PC-3 (cell line): ENCODE measurements at regions not wholly inside any gene's neighbourhood (a gene's known extent, or its start where the extent isn't known, plus 50 kb on each side); places are given as distances from the start of the nearest gene placed in this dataset.

ENCODE experiments used
- ATAC-seq: fragments of 200-7000 bp; cut with Tn5 transposase; 2 replicates; pipeline ENCODE4 v1.9.1; 2020; ENCODE audit warnings: mild to moderate bottlenecking, moderate library complexity
- BruUV-seq: library from RNA; stranded (reverse); fragments of 400-500 nt; replicated peaks from 2 replicates; lab custom pipeline; 2021; lab: Mats Ljungman, UMichigan
- CTCF ChIA-PET: fragments of 300-600 bp; sonication (Branson Sonifier 250); formaldehyde crosslinking; loops from one replicate; lab custom pipeline; 2022; ENCODE audit warnings: antibody characterized with exemption; lab: Charles Lee
- POLR2A ChIA-PET: fragments of 300-600 bp; sonication (Branson Sonifier 250); formaldehyde crosslinking; loops from one replicate; lab custom pipeline; 2022; ENCODE audit warnings: antibody characterized with exemption; ENCODE audit not compliant: unreplicated experiment; lab: Charles Lee
- DNase-seq: peaks from one replicate; pipeline ENCODE4 v3.0.0-alpha.2; 2015
- H2AFZ ChIP-seq: fragments of 300-600 bp; sonication (generic); 2 replicates; pipeline ENCODE4 v1.6.0; 2016; ENCODE audit warnings: antibody characterized with exemption, low read length
- H3F3A ChIP-seq: fragments of 300-600 bp; sonication (generic); one replicate; pipeline ENCODE4 v1.6.0; 2017; ENCODE audit warnings: antibody characterized with exemption, low read length, control low read depth, mild to moderate bottlenecking; ENCODE audit not compliant: unreplicated experiment
- H3K27ac ChIP-seq: fragments of 300-600 bp; sonication (generic); 2 replicates; pipeline ENCODE4 v1.5.1; 2016; ENCODE audit warnings: mild to moderate bottlenecking, low read length
- H3K27me3 ChIP-seq: fragments of 300-600 bp; sonication (generic); 2 replicates; pipeline ENCODE4 v1.6.1; 2016; ENCODE audit warnings: low read length, mixed read lengths
- H3K36me3 ChIP-seq: fragments of 300-600 bp; sonication (generic); 2 replicates; pipeline ENCODE4 v1.6.1; 2016; ENCODE audit warnings: low read depth, mixed run types, low read length, mixed read lengths
- H3K4me1 ChIP-seq: fragments of 300-600 bp; sonication (generic); 2 replicates; pipeline ENCODE4 v1.5.1; 2016; ENCODE audit warnings: low read length; ENCODE audit not compliant: insufficient read depth
- H3K4me2 ChIP-seq: fragments of 300-600 bp; sonication (generic); 2 replicates; pipeline ENCODE4 v1.6.0; 2016; ENCODE audit warnings: low read length
- H3K4me3 ChIP-seq: fragments of 300-600 bp; sonication (generic); 2 replicates; pipeline ENCODE4 v1.5.1; 2016; ENCODE audit warnings: mild to moderate bottlenecking, low read length, mixed read lengths
- H3K79me2 ChIP-seq: fragments of 300-600 bp; sonication (generic); 2 replicates; pipeline ENCODE4 v1.6.1; 2017; ENCODE audit warnings: low read length, mixed read lengths
- H3K9ac ChIP-seq: fragments of 300-600 bp; sonication (generic); 2 replicates; pipeline ENCODE4 v1.6.0; 2016; ENCODE audit warnings: mild to moderate bottlenecking, low read length
- H3K9me2 ChIP-seq: fragments of 300-600 bp; sonication (generic); replicated peaks from 2 replicates; pipeline ENCODE4 v1.6.1; 2016; ENCODE audit warnings: mixed run types, low read length, mixed read lengths
- H3K9me3 ChIP-seq: fragments of 300-600 bp; sonication (generic); 2 replicates; pipeline ENCODE4 v1.6.1; 2016; ENCODE audit warnings: low read length, mixed read lengths
- H4K20me1 ChIP-seq: fragments of 300-600 bp; sonication (generic); 2 replicates; pipeline ENCODE4 v1.6.1; 2016; ENCODE audit warnings: low read length, mixed read lengths
- CTCF ChIP-seq: fragments of 300-600 bp; sonication (generic); conservative IDR thresholded peaks from 2 replicates; pipeline ENCODE4 v1.5.1; 2017; ENCODE audit warnings: antibody characterized with exemption, low read depth, mild to moderate bottlenecking, low read length
- EZH2 ChIP-seq: fragments of 300-600 bp; sonication (generic); IDR thresholded peaks from one replicate; pipeline ENCODE4 v1.6.1; 2017; ENCODE audit warnings: antibody characterized with exemption, mild to moderate bottlenecking, low read length; ENCODE audit not compliant: unreplicated experiment
- EZH2phosphoT487 ChIP-seq: fragments of 300-600 bp; sonication (generic); IDR thresholded peaks from 2 replicates; pipeline ENCODE4 v1.6.1; 2018; ENCODE audit warnings: mild to moderate bottlenecking, antibody characterized with exemption, low read length, borderline replicate concordance
- intact Hi-C: fragments of 100-400 bp; cut with micrococcal nuclease; formaldehyde crosslinking; loops from 2 replicates; pipeline ENCODE4 v1.9.0; 2023

- Histone ChIP-seq H3K27ac (no peak overlapping the region), H2AFZ (no peak overlapping the region), H3K27me3 (peaks cover 28% of the 10 kb centered on the region), H3K4me1 (no peaks in the 10 kb centered on the region), H3K4me3 (no peak overlapping the region), H3K9me3 (no peaks in the 10 kb centered on the region), H3K79me2 (no peaks in the 10 kb centered on the region), H3K36me3 (no peaks in the 10 kb centered on the region), H3K9me2 (no peaks in the 10 kb centered on the region), H4K20me1 (no peaks in the 10 kb centered on the region), H3F3A (no peaks in the 10 kb centered on the region), H3K9ac (no peak overlapping the region), H3K4me2 (no peak overlapping the region)
- ChIA-PET POLR2A (no interaction called here), CTCF (no interaction called here)
- intact Hi-C loops: no loop called here
- DNase-seq (no peak), ATAC-seq (no peak)
- TF ChIP-seq CTCF (no peak), EZH2phosphoT487 (no peak), EZH2 (no peak)
- no TSS peak for BruUV-seq
Measured at GRCh38 chr3:73176941-73177340, 115.5 kb downstream of the EBLN2 start.

- H3K4me2 ChIP-seq: no peak overlapping the region
- no peaks in the 10 kb centered on the region for H3K9me2 ChIP-seq
- DNase-seq (no peak), ATAC-seq (no peak)
- H3F3A ChIP-seq: no peaks in the 10 kb centered on the region
- intact Hi-C loops: no loop called here
- ChIA-PET POLR2A (no interaction called here), CTCF (no interaction called here)
- H3K9ac ChIP-seq: no peak overlapping the region
- no peaks in the 10 kb centered on the region for H3K79me2 ChIP-seq
- no peak overlapping the region for H2AFZ ChIP-seq
- BruUV-seq: no TSS peak
- H3K27ac ChIP-seq: no peak overlapping the region
- no peaks in the 10 kb centered on the region for H4K20me1 ChIP-seq
- H3K27me3 ChIP-seq: peaks cover 34% of the 10 kb centered on the region
- H3K9me3 ChIP-seq: no peaks in the 10 kb centered on the region
- no peaks in the 10 kb centered on the region for H3K4me1 ChIP-seq
- H3K36me3 ChIP-seq: no peaks in the 10 kb centered on the region
- TF ChIP-seq EZH2: no peak
- no peak for TF ChIP-seq CTCF
- no peak for TF ChIP-seq EZH2phosphoT487
- H3K4me3 ChIP-seq: no peak overlapping the region
Measured at GRCh38 chr3:73177827-73178226, 116.4 kb downstream of the EBLN2 start.

GRCh38 chr3:73179601-73180000, 118.1 kb downstream of the EBLN2 start:
- Histone ChIP-seq H3K36me3 (no peaks in the 10 kb centered on the region), H3K4me1 (no peaks in the 10 kb centered on the region), H2AFZ (no peak overlapping the region), H3K27me3 (peaks cover 29% of the 10 kb centered on the region), H3K4me3 (no peak overlapping the region), H3F3A (no peaks in the 10 kb centered on the region), H3K9me2 (no peaks in the 10 kb centered on the region), H3K27ac (no peak overlapping the region), H3K9ac (no peak overlapping the region), H4K20me1 (no peaks in the 10 kb centered on the region), H3K9me3 (no peaks in the 10 kb centered on the region), H3K4me2 (no peak overlapping the region), H3K79me2 (no peaks in the 10 kb centered on the region)
- ChIA-PET CTCF (no interaction called here), POLR2A (no interaction called here)
- ATAC-seq (no peak), DNase-seq (no peak)
- intact Hi-C loops: no loop called here
- TF ChIP-seq EZH2phosphoT487: no peak
- no peak for TF ChIP-seq EZH2
- TF ChIP-seq CTCF: no peak
- no TSS peak for BruUV-seq
